Anterior cingulate cortex (tissue), 58 donors: ENCODE measurements at regions not wholly inside any gene's neighbourhood (a gene's known extent, or its start where the extent isn't known, plus 50 kb on each side); places are given as distances from the start of the nearest gene placed in this dataset.
"Not testable (repeated sequence)": the region's sequence is repeated elsewhere in the genome, so short reads cannot be mapped to it uniquely, and the experiment has no call there.

ENCODE experiments used
- DNase-seq, 58 donors: peaks; one replicate each; lab custom pipeline; 2025; lab: John Stamatoyannopoulos, UW

- not testable (repeated sequence) for DNase-seq
Observed at GRCh38 chr16:29228664-29229611, 177.6 kb downstream of the NPIPB11 start.

GRCh38 chr16:29227751-29228663, 178.5 kb downstream of the NPIPB11 start:
- peak in 22 of 58 donors; percentile 3 to 55 (median 24) for DNase-seq

- DNase-seq, result no peak
Observed at GRCh38 chr16:29226782-29227181, 179.7 kb downstream of the NPIPB11 start.

- not testable (repeated sequence) for DNase-seq
Observed at GRCh38 chr16:29224675-29225074, 181.8 kb downstream of the NPIPB11 start.

- not testable (repeated sequence) for DNase-seq
Observed at GRCh38 chr16:29222615-29223014, 183.9 kb downstream of the NPIPB11 start.

- DNase-seq, result not testable (repeated sequence)
Observed at GRCh38 chr16:29222008-29222407, 184.5 kb downstream of the NPIPB11 start.

GRCh38 chr16:29221281-29221955, 185.1 kb downstream of the NPIPB11 start:
- not testable (repeated sequence) for DNase-seq

- not testable (repeated sequence) for DNase-seq
Observed at GRCh38 chr16:29220647-29221191, 185.8 kb downstream of the NPIPB11 start.

GRCh38 chr16:29219966-29220646, 186.4 kb downstream of the NPIPB11 start:
- not testable (repeated sequence) for DNase-seq

GRCh38 chr16:29219562-29219961, 186.9 kb downstream of the NPIPB11 start:
- not testable (repeated sequence) for DNase-seq

- not testable (repeated sequence) for DNase-seq
Observed at GRCh38 chr16:29218649-29219048, 187.9 kb downstream of the NPIPB11 start.

GRCh38 chr16:29218171-29218570, 188.3 kb downstream of the NPIPB11 start:
- DNase-seq, result not testable (repeated sequence)

- DNase-seq, result not testable (repeated sequence)
Observed at GRCh38 chr16:29217752-29218126, 188.8 kb downstream of the NPIPB11 start.

GRCh38 chr16:29217104-29217751, 189.3 kb downstream of the NPIPB11 start:
- DNase-seq, result peak in 1 of 58 donors; percentile 36

- not testable (repeated sequence) for DNase-seq
Observed at GRCh38 chr16:29213770-29214169, 192.7 kb downstream of the NPIPB11 start.

GRCh38 chr16:29213251-29213650, 193.3 kb downstream of the NPIPB11 start:
- DNase-seq, result not testable (repeated sequence)

GRCh38 chr16:29212084-29213027, 194.2 kb downstream of the NPIPB11 start:
- DNase-seq, result not testable (repeated sequence)

- DNase-seq, result not testable (repeated sequence)
Observed at GRCh38 chr16:29211456-29211855, 195.1 kb downstream of the NPIPB11 start.
